ENCODE measurements at regions not wholly inside any gene's neighbourhood (a gene's known extent, or its start where the extent isn't known, plus 50 kb on each side); places are given as distances from the start of the nearest gene placed in this dataset.

- TF ChIP-seq CTCF (IDR thresholded peaks at IDR 0.05; ENCODE audit: poor library complexity, severe bottlenecking) (no peak), EZH2 (IDR thresholded peaks at IDR 0.05; ENCODE audit: borderline replicate concordance, insufficient read depth, low read length, poor library complexity, severe bottlenecking) (no peak), EP300 (conservative IDR thresholded peaks at IDR 0.05; ENCODE audit: poor library complexity, severe bottlenecking) (no peak), RAD21 (conservative IDR thresholded peaks at IDR 0.05) (no peak), REST (IDR thresholded peaks at IDR 0.05; ENCODE audit: borderline replicate concordance) (no peak), TAF1 (IDR thresholded peaks at IDR 0.05; ENCODE audit: low read depth) (no peak)
Measured at GRCh38 chr6:120357447-120357846, 976.8 kb downstream of the TBC1D32 start.

Measured in neural cell (in vitro differentiated cells).